Transverse colon (tissue), 4 donors: ENCODE measurements at regions not wholly inside any gene's neighbourhood (a gene's known extent, or its start where the extent isn't known, plus 50 kb on each side); places are given as distances from the start of the nearest gene placed in this dataset.

Experiments used
- DNase-seq: peaks from one replicate; pipeline ENCODE4 v3.0.0-alpha.2; 2019
- H3K27ac ChIP-seq, 4 donors: fragments of 200-600 bp; sonication (generic); 2 replicates each; pipeline ENCODE4 v1.5.1; 2016 to 2018; ENCODE audit warnings: inconsistent platforms in 4 of 4
- H3K27me3 ChIP-seq: fragments of 200-600 bp; sonication (generic); 2 replicates; pipeline ENCODE4 v1.5.1; 2017; ENCODE audit warnings: inconsistent platforms
- H3K36me3 ChIP-seq, 4 donors: fragments of 200-600 bp; sonication (generic); 2 replicates each; pipeline ENCODE4 v1.5.1; 2017 to 2019; ENCODE audit warnings: inconsistent platforms in 4 of 4
- H3K4me1 ChIP-seq, 4 donors: fragments of 200-600 bp; sonication (generic); 2 replicates each; pipeline ENCODE4 v1.5.1; 2017 to 2020; ENCODE audit warnings: inconsistent platforms in 4 of 4
- H3K4me3 ChIP-seq, 4 donors: fragments of 200-600 bp; sonication (generic); 1 replicate in 1 of 4; 2 replicates in 3 of 4; pipeline versions ENCODE4 v1.5.1 to v1.6.1; 2017 to 2019; ENCODE audit warnings: inconsistent platforms in 4 of 4
- H3K9me3 ChIP-seq, 2 donors: fragments of 200-600 bp; sonication (generic); 2 replicates each; pipeline ENCODE4 v1.5.1; 2017 to 2019; ENCODE audit warnings: inconsistent platforms in 2 of 2
- CTCF ChIP-seq, 5 experiments: fragments of 200-600 bp in 3 of 5; fragments of 450-650 bp in 2 of 5; sonication (generic) in 3 of 5; IDR thresholded peaks; 1 replicate in 2 of 5; 2 replicates in 3 of 5; pipeline ENCODE4 v1.5.1; 2016 to 2017; ENCODE audit warnings: antibody characterized with exemption in 5 of 5, inconsistent platforms in 3 of 5, mild to moderate bottlenecking in 2 of 5, moderate library complexity in 1 of 5
- EP300 ChIP-seq: sonication (generic); formaldehyde crosslinking; IDR thresholded peaks from one replicate; pipeline ENCODE4 v1.6.1; 2017; ENCODE audit warnings: antibody characterized with exemption, low read depth
- POLR2A ChIP-seq: fragments of 450-650 bp; IDR thresholded peaks from one replicate; pipeline ENCODE4 v1.6.1; 2016; ENCODE audit warnings: antibody characterized with exemption, mild to moderate bottlenecking, moderate library complexity
- POLR2AphosphoS5 ChIP-seq, 3 donors: sonication (generic); formaldehyde crosslinking; IDR thresholded peaks; one replicate each; pipeline ENCODE4 v1.6.1; 2016; ENCODE audit warnings: antibody characterized with exemption in 3 of 3
- WGBS, 2 donors: methylation state at CpG; one replicate each; pipeline ENCODE4 v1.1.5; 2018; ENCODE audit warnings: low coverage in 1 of 2; 5-methylcytosine and 5-hydroxymethylcytosine counted together
- in situ Hi-C, 4 donors: fragments of 200-750 bp; cut with MboI; loops; one replicate each; pipeline versions ENCODE4 v1.15.0 to v1.15.1; 2017; ENCODE audit warnings: low sequenced_read_pairs in 3 of 4, low pct_ligation_motif_present in 1 of 4, low pct_unique_long_range_greater_than_20kb in 1 of 4
- intact Hi-C: fragments of 100-400 bp; cut with DNase I; formaldehyde crosslinking; loops from one replicate; pipeline ENCODE4 v1.15.1; 2023; ENCODE audit warnings: low total_unique reads

GRCh38 chr20:60362531-60362930 is 404.3 kb downstream of the CDH26 start:
- 55% methylated on average over 5 of the region's 5 CpGs; no CpG with 5 or more reads in 1 of the 2 donors for WGBS, 2 donors
- in situ Hi-C loops = no loop called here
- H3K4me3 ChIP-seq = no peak overlapping the region

GRCh38 chr20:60363698-60364097 is 405.5 kb downstream of the CDH26 start:
- Histone ChIP-seq H3K4me3 (no peak overlapping the region), H3K36me3 (no peaks in the 10 kb centered on the region), H3K27me3 (no peaks in the 10 kb centered on the region), H3K4me1 (no peaks in the 10 kb centered on the region), H3K27ac (no peak overlapping the region), H3K9me3 (no peaks in the 10 kb centered on the region)
- no peak for TF ChIP-seq POLR2AphosphoS5 (IDR thresholded peaks at IDR 0.05)
- no peak for TF ChIP-seq EP300
- in situ Hi-C loops = no loop called here
- intact Hi-C loops = no loop called here
- no peak for DNase-seq
- WGBS, 2 donors = 84% methylated on average over 12 of the region's 12 CpGs; no CpG with 5 or more reads in 1 of the 2 donors

More at GRCh38 chr20:60362531-60362930, 404.3 kb downstream of the CDH26 start:
- TF ChIP-seq CTCF (IDR thresholded peaks at IDR 0.05) (no peak), POLR2AphosphoS5 (IDR thresholded peaks at IDR 0.05) (no peak), EP300 (no peak)
- Histone ChIP-seq H3K27me3 (no peaks in the 10 kb centered on the region), H3K4me1 (no peaks in the 10 kb centered on the region), H3K9me3 (no peaks in the 10 kb centered on the region), H3K27ac (no peak overlapping the region), H3K36me3 (no peaks in the 10 kb centered on the region)
- no peak for DNase-seq
- intact Hi-C loops = no loop called here

GRCh38 chr20:60365064-60365666 is 406.9 kb downstream of the CDH26 start:
- TF ChIP-seq POLR2AphosphoS5 (IDR thresholded peaks at IDR 0.05) = no peak
- no peak for TF ChIP-seq POLR2A
- TF ChIP-seq EP300 = no peak
- TF ChIP-seq CTCF (IDR thresholded peaks at IDR 0.05) = peak in 1 of 5 experiments; percentile 22
- DNase-seq = no peak
- H3K9me3 ChIP-seq = no peaks in the 10 kb centered on the region
- H3K36me3 ChIP-seq = no peaks in the 10 kb centered on the region
- WGBS, 2 donors = 34 to 43% methylated on average over 6 to 8 of the region's 8 CpGs
- no peak overlapping the region for H3K4me3 ChIP-seq
- H3K27ac ChIP-seq = no peak overlapping the region
- intact Hi-C loops (no loop called here), in situ Hi-C loops (no loop called here)
- H3K27me3 ChIP-seq = no peaks in the 10 kb centered on the region
- H3K4me1 ChIP-seq = no peaks in the 10 kb centered on the region

- intact Hi-C loops = no loop called here
- in situ Hi-C loops = no loop called here
- Histone ChIP-seq H3K27ac (no peak overlapping the region), H3K4me3 (no peak overlapping the region), H3K27me3 (no peaks in the 10 kb centered on the region), H3K36me3 (no peaks in the 10 kb centered on the region), H3K4me1 (no peaks in the 10 kb centered on the region), H3K9me3 (no peaks in the 10 kb centered on the region)
- TF ChIP-seq POLR2A = no peak
- TF ChIP-seq CTCF (IDR thresholded peaks at IDR 0.05) = no peak
- TF ChIP-seq EP300 = no peak
- no peak for TF ChIP-seq POLR2AphosphoS5 (IDR thresholded peaks at IDR 0.05)
- WGBS, 2 donors = 77 to 79% methylated on average over 6 to 7 of the region's 7 CpGs
- DNase-seq = no peak
These were observed 407.7 kb downstream of the CDH26 start for GRCh38 chr20:60365882-60366281.

GRCh38 chr20:60371384-60371783 is 413.2 kb downstream of the CDH26 start:
- Histone ChIP-seq H3K4me1 (peaks cover 0 to 3% (median 0%) of the 10 kb centered on the region in 4 donors), H3K36me3 (no peaks in the 10 kb centered on the region), H3K4me3 (no peak overlapping the region), H3K27me3 (no peaks in the 10 kb centered on the region), H3K9me3 (no peaks in the 10 kb centered on the region), H3K27ac (no peak overlapping the region)
- TF ChIP-seq EP300 (no peak), POLR2A (no peak), POLR2AphosphoS5 (IDR thresholded peaks at IDR 0.05) (no peak), CTCF (IDR thresholded peaks at IDR 0.05) (no peak)
- in situ Hi-C loops = no loop called here
- DNase-seq = no peak
- intact Hi-C loops = no loop called here
- 39 to 61% methylated on average over 5 to 6 of the region's 6 CpGs for WGBS, 2 donors
